Uterus (tissue), 3 donors: ENCODE measurements at regions not wholly inside any gene's neighbourhood (a gene's known extent, or its start where the extent isn't known, plus 50 kb on each side); places are given as distances from the start of the nearest gene placed in this dataset.

Experiments
- DNase-seq, 2 donors: peaks; one replicate each; pipeline ENCODE4 v3.0.0-alpha.2; 2019 to 2020
- H3K27ac ChIP-seq, 2 donors: fragments of 200-600 bp; sonication (generic); 1 replicate in 1 of 2; 2 replicates in 1 of 2; pipeline ENCODE4 v1.5.1; 2016 to 2018
- H3K27me3 ChIP-seq, 2 donors: fragments of 200-600 bp; sonication (generic); one replicate each; pipeline ENCODE4 v1.5.1; 2018 to 2019; ENCODE audit warnings: control low read depth in 1 of 2
- H3K36me3 ChIP-seq, 2 donors: fragments of 200-600 bp; sonication (generic); one replicate each; pipeline ENCODE4 v1.5.1; 2019; ENCODE audit warnings: control low read depth in 1 of 2
- H3K4me1 ChIP-seq, 2 donors: fragments of 200-600 bp; sonication (generic); one replicate each; pipeline ENCODE4 v1.5.1; 2018 to 2019; ENCODE audit warnings: control low read depth in 1 of 2
- H3K4me3 ChIP-seq, 2 donors: fragments of 200-600 bp; sonication (generic); 1 replicate in 1 of 2; 2 replicates in 1 of 2; pipeline ENCODE4 v1.5.1; 2018 to 2019; ENCODE audit warnings: mild to moderate bottlenecking in 1 of 2
- H3K9me3 ChIP-seq, 2 donors: fragments of 200-600 bp; sonication (generic); one replicate each; pipeline ENCODE4 v1.5.1; 2019; ENCODE audit warnings: control low read depth in 1 of 2
- POLR2A ChIP-seq, 2 donors: fragments of 450-650 bp; IDR thresholded peaks; one replicate each; pipeline ENCODE4 v1.6.1; 2016; ENCODE audit warnings: antibody characterized with exemption in 2 of 2, mild to moderate bottlenecking in 1 of 2, moderate library complexity in 1 of 2
- intact Hi-C: fragments of 100-400 bp; cut with DNase I; formaldehyde crosslinking; loops from one replicate; pipeline ENCODE4 v1.15.1; 2023; ENCODE audit warnings: low total_unique reads
- TF ChIP-seq, protein P1 (sequence below), 4 experiments: fragments of 200-600 bp in 2 of 4; fragments of 450-650 bp in 2 of 4; sonication (generic) in 2 of 4; IDR thresholded peaks; one replicate each; pipeline ENCODE4 v1.5.1; 2016 to 2019; ENCODE audit warnings: antibody characterized with exemption in 4 of 4, mild to moderate bottlenecking in 2 of 4, moderate library complexity in 1 of 4
- donor health status: DM: yes; HTN: yes; CAD: no.

DNA sequence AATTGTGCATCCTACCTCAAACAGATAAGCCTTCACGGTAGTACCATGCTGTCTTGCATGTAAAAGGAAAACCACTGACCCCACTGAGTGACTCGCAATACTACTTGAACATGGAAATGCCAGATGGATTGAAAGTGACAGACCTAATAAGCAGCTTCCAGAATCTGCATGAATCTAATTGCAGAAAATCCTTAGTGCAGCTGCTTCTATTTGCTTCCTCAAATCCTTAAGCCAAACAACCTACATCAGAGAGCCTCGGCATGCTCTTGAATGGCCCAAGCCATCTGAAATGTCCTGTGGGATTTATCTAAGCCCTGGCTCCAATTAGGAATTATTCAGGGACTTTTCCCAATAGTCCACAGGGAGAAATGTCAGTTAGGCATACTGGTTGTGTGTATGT is 509.5 kb upstream of the CELF2 start:
- Histone ChIP-seq H3K27ac (no peak overlapping the region), H3K27me3 (no peaks in the 10 kb centered on the region), H3K4me3 (no peak overlapping the region), H3K36me3 (no peaks in the 10 kb centered on the region), H3K4me1 (no peaks in the 10 kb centered on the region), H3K9me3 (no peaks in the 10 kb centered on the region)
- DNase-seq, result no peak
- intact Hi-C loops, result no loop called here
- TF ChIP-seq, protein P1, sequence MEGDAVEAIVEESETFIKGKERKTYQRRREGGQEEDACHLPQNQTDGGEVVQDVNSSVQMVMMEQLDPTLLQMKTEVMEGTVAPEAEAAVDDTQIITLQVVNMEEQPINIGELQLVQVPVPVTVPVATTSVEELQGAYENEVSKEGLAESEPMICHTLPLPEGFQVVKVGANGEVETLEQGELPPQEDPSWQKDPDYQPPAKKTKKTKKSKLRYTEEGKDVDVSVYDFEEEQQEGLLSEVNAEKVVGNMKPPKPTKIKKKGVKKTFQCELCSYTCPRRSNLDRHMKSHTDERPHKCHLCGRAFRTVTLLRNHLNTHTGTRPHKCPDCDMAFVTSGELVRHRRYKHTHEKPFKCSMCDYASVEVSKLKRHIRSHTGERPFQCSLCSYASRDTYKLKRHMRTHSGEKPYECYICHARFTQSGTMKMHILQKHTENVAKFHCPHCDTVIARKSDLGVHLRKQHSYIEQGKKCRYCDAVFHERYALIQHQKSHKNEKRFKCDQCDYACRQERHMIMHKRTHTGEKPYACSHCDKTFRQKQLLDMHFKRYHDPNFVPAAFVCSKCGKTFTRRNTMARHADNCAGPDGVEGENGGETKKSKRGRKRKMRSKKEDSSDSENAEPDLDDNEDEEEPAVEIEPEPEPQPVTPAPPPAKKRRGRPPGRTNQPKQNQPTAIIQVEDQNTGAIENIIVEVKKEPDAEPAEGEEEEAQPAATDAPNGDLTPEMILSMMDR (IDR thresholded peaks at IDR 0.05), result no peak
- no peak for TF ChIP-seq POLR2A (IDR thresholded peaks at IDR 0.05)

DNA sequence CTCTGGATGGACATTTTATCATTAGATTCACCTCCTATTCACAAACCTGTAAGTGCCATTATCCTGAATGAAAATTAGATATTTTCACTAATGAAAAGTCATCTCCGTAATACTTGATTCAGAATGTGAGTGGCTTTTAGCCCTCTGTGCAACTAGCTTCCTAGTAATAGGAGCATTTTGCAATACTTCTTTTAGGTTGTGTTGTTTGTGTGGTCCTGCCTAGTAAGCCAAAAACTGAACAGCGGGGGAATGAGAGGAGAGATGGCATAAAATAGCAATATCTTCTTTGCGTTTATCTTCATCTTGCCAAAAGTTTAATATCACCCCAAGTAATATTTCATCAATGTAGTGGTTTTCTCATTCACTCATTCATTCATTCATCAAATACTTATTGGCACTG is 507.5 kb upstream of the CELF2 start:
- Histone ChIP-seq H3K9me3 (no peaks in the 10 kb centered on the region), H3K27ac (no peak overlapping the region), H3K4me1 (no peaks in the 10 kb centered on the region), H3K27me3 (no peaks in the 10 kb centered on the region), H3K36me3 (no peaks in the 10 kb centered on the region), H3K4me3 (no peak overlapping the region)
- intact Hi-C loops, result no loop called here
- TF ChIP-seq, protein P1 (IDR thresholded peaks at IDR 0.05), result no peak
- TF ChIP-seq POLR2A (IDR thresholded peaks at IDR 0.05), result no peak
- no peak for DNase-seq

DNA sequence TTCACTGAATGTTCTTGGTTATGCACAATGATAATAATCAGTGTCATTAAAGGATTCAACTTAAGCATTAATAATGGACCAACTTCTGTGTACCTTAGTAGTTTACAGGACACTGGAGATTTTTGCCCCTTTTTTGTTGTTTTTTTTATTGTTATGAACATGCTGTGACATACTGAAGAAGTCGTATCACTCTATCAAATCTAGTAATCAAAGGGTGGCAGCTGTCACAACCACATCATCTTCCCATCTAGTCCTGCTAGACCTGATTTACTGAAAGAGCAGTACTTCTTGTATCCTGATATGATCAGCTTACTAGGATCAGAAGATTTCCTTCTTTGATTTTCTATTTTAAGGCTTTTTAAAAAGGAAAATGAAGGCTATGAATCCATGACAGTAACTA is 504.6 kb upstream of the CELF2 start:
- intact Hi-C loops, result loop anchor here (2.0 kb wide), 1 partner anchor 52 kb away; no protein-coding TSS in a partner anchor
- H3K27me3 ChIP-seq, result no peaks in the 10 kb centered on the region
- no peak for DNase-seq
- no peak overlapping the region for H3K4me3 ChIP-seq
- H3K27ac ChIP-seq, result no peak overlapping the region
- H3K36me3 ChIP-seq, result no peaks in the 10 kb centered on the region
- TF ChIP-seq, protein P1 (IDR thresholded peaks at IDR 0.05), result no peak
- no peak for TF ChIP-seq POLR2A (IDR thresholded peaks at IDR 0.05)
- no peaks in the 10 kb centered on the region for H3K4me1 ChIP-seq
- H3K9me3 ChIP-seq, result no peaks in the 10 kb centered on the region

DNA sequence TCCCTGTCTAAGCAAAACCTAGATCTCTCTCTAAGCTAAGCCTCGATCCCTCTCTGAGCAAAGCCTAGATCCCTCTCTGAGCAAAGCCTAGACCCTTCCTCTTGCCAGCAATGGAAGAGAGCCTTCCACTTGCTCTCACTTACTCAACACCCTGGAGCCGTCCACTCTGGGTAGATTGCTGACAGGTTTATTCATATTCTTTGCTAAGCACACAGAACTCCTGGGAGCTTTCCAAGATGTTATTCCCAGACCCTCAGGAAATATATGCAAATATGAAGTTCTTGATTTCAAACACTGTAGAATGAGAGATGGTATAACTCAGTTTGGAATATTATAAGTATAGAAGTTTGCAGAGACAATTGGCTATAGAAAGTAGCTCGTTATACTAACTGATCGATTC is 503.8 kb upstream of the CELF2 start:
- intact Hi-C loops, result loop anchor here (2.0 kb wide), 1 partner anchor 53 kb away; no protein-coding TSS in a partner anchor
- Histone ChIP-seq H3K9me3 (no peaks in the 10 kb centered on the region), H3K4me3 (no peak overlapping the region), H3K36me3 (no peaks in the 10 kb centered on the region), H3K4me1 (no peaks in the 10 kb centered on the region), H3K27ac (no peak overlapping the region), H3K27me3 (no peaks in the 10 kb centered on the region)
- TF ChIP-seq POLR2A (IDR thresholded peaks at IDR 0.05), result no peak
- TF ChIP-seq, protein P1 (IDR thresholded peaks at IDR 0.05), result no peak
- DNase-seq, result no peak

DNA sequence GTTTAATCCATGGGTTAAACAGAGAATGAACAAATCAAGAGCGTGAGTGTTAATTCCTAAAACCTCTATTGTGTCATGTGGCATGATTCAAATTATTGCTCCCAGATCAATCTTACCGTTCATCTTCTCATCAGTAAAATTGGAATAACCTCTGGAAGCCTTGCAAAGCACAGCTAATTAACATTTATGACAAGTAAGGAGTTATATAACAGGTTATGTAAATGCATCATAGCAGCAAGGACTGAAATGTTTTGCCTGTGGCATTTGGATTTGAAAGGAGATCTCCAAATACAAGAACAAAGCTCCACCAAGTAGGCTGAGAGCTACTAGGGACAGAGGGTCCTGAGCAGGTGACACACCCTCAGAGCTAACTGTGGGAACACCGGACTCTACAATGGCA is 502.9 kb upstream of the CELF2 start:
- Histone ChIP-seq H3K4me3 (no peak overlapping the region), H3K4me1 (no peaks in the 10 kb centered on the region), H3K36me3 (no peaks in the 10 kb centered on the region), H3K27ac (no peak overlapping the region), H3K9me3 (no peaks in the 10 kb centered on the region), H3K27me3 (no peaks in the 10 kb centered on the region)
- DNase-seq, result no peak
- TF ChIP-seq, protein P1 (IDR thresholded peaks at IDR 0.05), result no peak
- intact Hi-C loops, result no loop called here
